ENCODE measurements at regions not wholly inside any gene's neighbourhood (a gene's known extent, or its start where the extent isn't known, plus 50 kb on each side); places are given as distances from the start of the nearest gene placed in this dataset.

GRCh38 chr7:121449329-121449728 is 53.2 kb upstream of the FAM3C start:
- Mint-ChIP-seq H3K27me3 (no peaks in the 10 kb centered on the region), H3K27ac (no peak overlapping the region), H3K9me3 (no peaks in the 10 kb centered on the region), H3K4me3 (no peak overlapping the region), H3K4me1 (ENCODE audit: low read depth) (no peaks in the 10 kb centered on the region), H3K36me3 (ENCODE audit: low read depth) (no peaks in the 10 kb centered on the region)
- DNase-seq: no peak

GRCh38 chr7:121448429-121448828 is 52.3 kb upstream of the FAM3C start:
- Mint-ChIP-seq H3K27me3 (no peaks in the 10 kb centered on the region), H3K4me3 (no peak overlapping the region), H3K4me1 (ENCODE audit: low read depth) (no peaks in the 10 kb centered on the region), H3K27ac (no peak overlapping the region), H3K9me3 (no peaks in the 10 kb centered on the region), H3K36me3 (ENCODE audit: low read depth) (no peaks in the 10 kb centered on the region)
- DNase-seq: no peak

DNA sequence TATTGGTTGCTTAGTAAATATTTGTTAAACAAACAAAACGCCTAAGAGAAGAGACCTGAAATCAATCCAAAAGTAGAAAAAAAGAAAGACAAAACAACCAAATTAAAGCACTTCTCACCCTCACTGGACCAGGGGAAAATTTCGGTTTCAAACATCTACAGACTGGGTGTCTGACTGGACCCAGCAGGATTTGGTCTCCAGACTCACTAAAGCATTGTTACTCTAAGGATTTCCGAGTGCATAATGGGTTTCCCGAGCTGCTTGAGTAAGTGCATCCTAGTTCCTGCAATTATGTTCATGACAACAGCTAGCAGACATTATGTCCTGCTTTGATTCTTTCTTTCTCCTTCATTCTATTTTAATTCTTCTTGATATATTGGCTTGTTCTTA is 51.8 kb upstream of the FAM3C start:
- no peak for DNase-seq
- no peaks in the 10 kb centered on the region for H3K27me3 Mint-ChIP-seq
- H3K27ac Mint-ChIP-seq: no peak overlapping the region
- no peaks in the 10 kb centered on the region for H3K9me3 Mint-ChIP-seq
- peaks cover under 1% of the 10 kb centered on the region for H3K4me1 Mint-ChIP-seq (ENCODE audit: low read depth)
- no peak overlapping the region for H3K4me3 Mint-ChIP-seq
- H3K36me3 Mint-ChIP-seq (ENCODE audit: low read depth): no peaks in the 10 kb centered on the region

GRCh38 chr7:121447243-121447910 is 51.3 kb upstream of the FAM3C start:
- Mint-ChIP-seq H3K9me3 (no peaks in the 10 kb centered on the region), H3K4me1 (ENCODE audit: low read depth) (peaks cover 4% of the 10 kb centered on the region)
- no peak for DNase-seq

DNA sequence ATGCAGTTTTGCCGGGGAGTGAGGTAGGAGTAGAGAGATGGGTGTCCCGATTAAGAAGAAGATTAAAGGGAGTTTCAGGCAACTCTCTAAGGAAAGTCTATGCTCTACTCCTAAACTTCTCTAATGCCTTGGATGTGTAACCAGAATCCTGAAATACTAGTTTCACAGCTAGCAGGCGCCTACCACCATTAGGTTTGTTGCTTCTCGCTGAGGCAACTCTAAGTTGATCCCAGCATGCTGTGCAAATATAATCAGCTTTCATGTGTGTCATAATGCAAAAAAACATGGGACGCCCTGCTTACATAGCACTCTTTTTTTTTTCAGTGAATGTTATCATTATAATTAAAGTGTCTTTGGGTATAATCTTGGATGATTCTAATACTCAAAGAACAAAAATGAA is 50.4 kb upstream of the FAM3C start:
- no peak overlapping the region for H3K4me3 Mint-ChIP-seq
- DNase-seq: no peak
- H3K4me1 Mint-ChIP-seq (ENCODE audit: low read depth): peaks cover 8% of the 10 kb centered on the region

More at GRCh38 chr7:121447243-121447910, 51.3 kb upstream of the FAM3C start:
- Mint-ChIP-seq H3K4me3 (no peak overlapping the region), H3K27me3 (no peaks in the 10 kb centered on the region), H3K36me3 (ENCODE audit: low read depth) (no peaks in the 10 kb centered on the region), H3K27ac (no peak overlapping the region)

More for the DNA sequence above, 50.4 kb upstream of the FAM3C start:
- H3K27ac Mint-ChIP-seq: no peak overlapping the region
- no peaks in the 10 kb centered on the region for H3K9me3 Mint-ChIP-seq
- no peaks in the 10 kb centered on the region for H3K27me3 Mint-ChIP-seq
- H3K36me3 Mint-ChIP-seq (ENCODE audit: low read depth): no peaks in the 10 kb centered on the region

All from activated T-cell treated with anti-CD3 and anti-CD28 coated beads, Interleukin-2, amount 50 U/mL, for 24 hours (primary cell).